ENCODE measurements at regions not wholly inside any gene's neighbourhood (a gene's known extent, or its start where the extent isn't known, plus 50 kb on each side); places are given as distances from the start of the nearest gene placed in this dataset.
"Not testable (repeated sequence)": the region's sequence is repeated elsewhere in the genome, so short reads cannot be mapped to it uniquely, and the experiment has no call there.

DNA sequence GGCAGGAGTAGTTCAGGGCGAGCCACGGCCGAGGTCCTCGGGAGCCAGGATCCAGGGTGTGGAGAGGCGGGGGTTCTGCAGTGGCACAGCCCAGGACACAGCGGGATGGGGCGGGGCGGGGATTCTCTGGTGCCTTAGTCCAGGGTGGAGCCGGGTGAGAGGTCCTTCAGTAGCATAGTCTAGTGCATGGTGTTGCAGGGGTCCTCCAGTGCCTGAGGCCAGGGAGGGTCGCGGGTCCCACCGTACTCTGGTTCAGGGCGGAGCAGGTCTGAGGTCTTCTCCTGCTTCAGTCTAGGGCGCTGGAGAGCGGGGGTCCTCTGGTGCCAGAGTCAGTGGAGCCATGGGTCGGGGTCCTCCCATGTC, 131.1 kb downstream of the CCDC74A start:
- no peak overlapping the region for H3K4me3 ChIP-seq (ENCODE audit: low read depth in 2 of 2, low read length in 2 of 2)

DNA sequence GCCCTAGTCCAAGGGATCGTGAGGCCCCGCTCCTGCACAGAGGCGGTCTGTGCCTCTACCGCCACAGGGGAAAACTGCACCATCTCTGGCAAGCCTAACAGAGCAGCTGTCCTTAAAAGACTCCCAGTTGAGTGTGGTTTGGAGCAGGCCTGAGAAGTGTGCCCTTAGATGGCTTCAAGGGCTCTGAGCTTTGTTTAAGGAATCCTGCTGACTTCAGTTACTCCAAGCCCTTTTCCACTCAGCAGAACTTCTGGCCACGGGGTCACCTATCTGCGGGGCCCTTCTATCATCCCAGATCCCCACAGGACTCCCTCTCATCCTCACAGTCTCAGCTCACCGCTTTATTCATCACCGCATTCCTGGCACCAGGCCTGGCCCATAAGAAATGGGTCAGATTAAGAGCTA, 131.5 kb downstream of the CCDC74A start:
- no peak overlapping the region for H3K4me3 ChIP-seq (ENCODE audit: low read depth in 2 of 2, low read length in 2 of 2)
- DNase-seq (ENCODE audit: low read depth, low spot score) (no peak), ATAC-seq (no peak)
- H3K9me3 ChIP-seq (ENCODE audit: control insufficient read depth, insufficient read depth, low read depth, low read length): no peaks in the 10 kb centered on the region
- intact Hi-C loops (cut with micrococcal nuclease; ENCODE audit: unreplicated experiment): no loop called here
- H3K36me3 ChIP-seq (ENCODE audit: control insufficient read depth, insufficient read depth, low read length): no peaks in the 10 kb centered on the region
- ChIA-PET POLR2A (no interaction called here), CTCF (no interaction called here)
- no TSS peak for BruUV-seq (replicated peaks)
- peaks cover 2% of the 10 kb centered on the region for H3K27me3 ChIP-seq (ENCODE audit: control insufficient read depth, insufficient read depth, low read length)
- no peak for TF ChIP-seq POLR2AphosphoS5 (IDR thresholded peaks at IDR 0.05; ENCODE audit: low read depth, low read length)
- TF ChIP-seq TCF7L2 (IDR thresholded peaks at IDR 0.05; ENCODE audit: low read depth, low read length): no peak
- TF ChIP-seq, protein P1, sequence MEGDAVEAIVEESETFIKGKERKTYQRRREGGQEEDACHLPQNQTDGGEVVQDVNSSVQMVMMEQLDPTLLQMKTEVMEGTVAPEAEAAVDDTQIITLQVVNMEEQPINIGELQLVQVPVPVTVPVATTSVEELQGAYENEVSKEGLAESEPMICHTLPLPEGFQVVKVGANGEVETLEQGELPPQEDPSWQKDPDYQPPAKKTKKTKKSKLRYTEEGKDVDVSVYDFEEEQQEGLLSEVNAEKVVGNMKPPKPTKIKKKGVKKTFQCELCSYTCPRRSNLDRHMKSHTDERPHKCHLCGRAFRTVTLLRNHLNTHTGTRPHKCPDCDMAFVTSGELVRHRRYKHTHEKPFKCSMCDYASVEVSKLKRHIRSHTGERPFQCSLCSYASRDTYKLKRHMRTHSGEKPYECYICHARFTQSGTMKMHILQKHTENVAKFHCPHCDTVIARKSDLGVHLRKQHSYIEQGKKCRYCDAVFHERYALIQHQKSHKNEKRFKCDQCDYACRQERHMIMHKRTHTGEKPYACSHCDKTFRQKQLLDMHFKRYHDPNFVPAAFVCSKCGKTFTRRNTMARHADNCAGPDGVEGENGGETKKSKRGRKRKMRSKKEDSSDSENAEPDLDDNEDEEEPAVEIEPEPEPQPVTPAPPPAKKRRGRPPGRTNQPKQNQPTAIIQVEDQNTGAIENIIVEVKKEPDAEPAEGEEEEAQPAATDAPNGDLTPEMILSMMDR (IDR thresholded peaks at IDR 0.05): no peak
- no peak for TF ChIP-seq SIN3A (IDR thresholded peaks at IDR 0.05; ENCODE audit: borderline replicate concordance, insufficient read depth, low read depth, low read length)
- TF ChIP-seq, protein P2, sequence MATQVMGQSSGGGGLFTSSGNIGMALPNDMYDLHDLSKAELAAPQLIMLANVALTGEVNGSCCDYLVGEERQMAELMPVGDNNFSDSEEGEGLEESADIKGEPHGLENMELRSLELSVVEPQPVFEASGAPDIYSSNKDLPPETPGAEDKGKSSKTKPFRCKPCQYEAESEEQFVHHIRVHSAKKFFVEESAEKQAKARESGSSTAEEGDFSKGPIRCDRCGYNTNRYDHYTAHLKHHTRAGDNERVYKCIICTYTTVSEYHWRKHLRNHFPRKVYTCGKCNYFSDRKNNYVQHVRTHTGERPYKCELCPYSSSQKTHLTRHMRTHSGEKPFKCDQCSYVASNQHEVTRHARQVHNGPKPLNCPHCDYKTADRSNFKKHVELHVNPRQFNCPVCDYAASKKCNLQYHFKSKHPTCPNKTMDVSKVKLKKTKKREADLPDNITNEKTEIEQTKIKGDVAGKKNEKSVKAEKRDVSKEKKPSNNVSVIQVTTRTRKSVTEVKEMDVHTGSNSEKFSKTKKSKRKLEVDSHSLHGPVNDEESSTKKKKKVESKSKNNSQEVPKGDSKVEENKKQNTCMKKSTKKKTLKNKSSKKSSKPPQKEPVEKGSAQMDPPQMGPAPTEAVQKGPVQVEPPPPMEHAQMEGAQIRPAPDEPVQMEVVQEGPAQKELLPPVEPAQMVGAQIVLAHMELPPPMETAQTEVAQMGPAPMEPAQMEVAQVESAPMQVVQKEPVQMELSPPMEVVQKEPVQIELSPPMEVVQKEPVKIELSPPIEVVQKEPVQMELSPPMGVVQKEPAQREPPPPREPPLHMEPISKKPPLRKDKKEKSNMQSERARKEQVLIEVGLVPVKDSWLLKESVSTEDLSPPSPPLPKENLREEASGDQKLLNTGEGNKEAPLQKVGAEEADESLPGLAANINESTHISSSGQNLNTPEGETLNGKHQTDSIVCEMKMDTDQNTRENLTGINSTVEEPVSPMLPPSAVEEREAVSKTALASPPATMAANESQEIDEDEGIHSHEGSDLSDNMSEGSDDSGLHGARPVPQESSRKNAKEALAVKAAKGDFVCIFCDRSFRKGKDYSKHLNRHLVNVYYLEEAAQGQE (IDR thresholded peaks at IDR 0.05; ENCODE audit: insufficient read depth in 1 of 2, low read depth in 2 of 2, low read length in 1 of 2): no peak
- no peak overlapping the region for H3K27ac ChIP-seq (ENCODE audit: low read length)
- no peaks in the 10 kb centered on the region for H3K4me1 ChIP-seq (ENCODE audit: control insufficient read depth, insufficient read depth, low read length)
- in situ Hi-C loops (cut with HindIII; ENCODE audit: low pct_unique_long_range_greater_than_20kb, low sequenced_read_pairs): no loop called here

More for the DNA sequence above, 131.1 kb downstream of the CCDC74A start:
- BruUV-seq (replicated peaks): no TSS peak
- POLR2A ChIA-PET: no interaction called here
- no peaks in the 10 kb centered on the region for H3K4me1 ChIP-seq (ENCODE audit: control insufficient read depth, insufficient read depth, low read length)
- no peaks in the 10 kb centered on the region for H3K9me3 ChIP-seq (ENCODE audit: control insufficient read depth, insufficient read depth, low read depth, low read length)
- DNase-seq (ENCODE audit: low read depth, low spot score) (no peak), ATAC-seq (no peak)
- TF ChIP-seq, protein P1 (IDR thresholded peaks at IDR 0.05): no peak
- TF ChIP-seq SIN3A (IDR thresholded peaks at IDR 0.05; ENCODE audit: borderline replicate concordance, insufficient read depth, low read depth, low read length) (no peak), POLR2AphosphoS5 (IDR thresholded peaks at IDR 0.05; ENCODE audit: low read depth, low read length) (no peak), TCF7L2 (IDR thresholded peaks at IDR 0.05; ENCODE audit: low read depth, low read length) (no peak)
- TF ChIP-seq, protein P2 (IDR thresholded peaks at IDR 0.05; ENCODE audit: insufficient read depth in 1 of 2, low read depth in 2 of 2, low read length in 1 of 2): no peak
- H3K36me3 ChIP-seq (ENCODE audit: control insufficient read depth, insufficient read depth, low read length): no peaks in the 10 kb centered on the region
- CTCF ChIA-PET: no interaction called here
- in situ Hi-C loops (cut with HindIII; ENCODE audit: low pct_unique_long_range_greater_than_20kb, low sequenced_read_pairs) (no loop called here), intact Hi-C loops (cut with micrococcal nuclease; ENCODE audit: unreplicated experiment) (no loop called here)
- H3K27ac ChIP-seq (ENCODE audit: low read length): no peak overlapping the region
- peaks cover 2% of the 10 kb centered on the region for H3K27me3 ChIP-seq (ENCODE audit: control insufficient read depth, insufficient read depth, low read length)

DNA sequence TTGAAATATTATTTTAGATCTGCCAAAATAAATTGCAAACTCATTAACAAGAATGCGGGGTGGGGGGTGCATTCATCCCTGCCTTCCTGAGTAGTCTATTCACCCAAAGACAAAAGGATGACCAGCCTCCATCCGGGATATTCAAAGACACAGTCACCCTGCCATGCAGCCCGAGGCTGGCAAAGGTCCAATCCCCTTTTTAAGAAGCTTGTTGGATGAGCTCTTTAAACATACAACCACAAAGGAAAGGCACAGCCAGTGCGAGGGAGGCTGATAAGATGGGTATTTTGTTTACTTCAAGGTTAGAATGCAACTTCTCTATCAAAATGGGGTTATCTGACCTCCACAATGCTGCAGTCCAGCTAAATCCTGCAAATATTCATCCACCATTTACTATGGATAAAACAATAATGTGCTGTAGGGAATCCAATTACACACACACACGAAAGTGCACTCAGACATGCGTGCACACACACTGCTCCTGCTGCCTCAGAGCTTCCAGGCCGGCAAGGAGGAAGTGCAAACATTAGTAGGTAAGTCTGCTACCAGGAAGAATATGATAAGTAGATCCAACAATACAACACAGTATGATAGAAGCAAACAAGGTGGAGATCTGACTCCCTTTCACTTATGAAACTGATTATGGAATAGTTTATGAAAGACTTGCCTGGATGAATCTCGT, 133.6 kb downstream of the CCDC74A start:
- BruUV-seq (replicated peaks); H3K27me3 ChIP-seq (ENCODE audit: control insufficient read depth, insufficient read depth, low read length); H3K36me3 ChIP-seq (ENCODE audit: control insufficient read depth, insufficient read depth, low read length); CTCF ChIA-PET; DNase-seq (ENCODE audit: low read depth, low spot score); H3K4me1 ChIP-seq (ENCODE audit: control insufficient read depth, insufficient read depth, low read length); intact Hi-C loops (cut with micrococcal nuclease; ENCODE audit: unreplicated experiment); H3K9me3 ChIP-seq (ENCODE audit: control insufficient read depth, insufficient read depth, low read depth, low read length); POLR2A ChIA-PET; in situ Hi-C loops (cut with HindIII; ENCODE audit: low pct_unique_long_range_greater_than_20kb, low sequenced_read_pairs); ATAC-seq; H3K4me3 ChIP-seq (ENCODE audit: low read depth in 2 of 2, low read length in 2 of 2); H3K27ac ChIP-seq (ENCODE audit: low read length): not testable (repeated sequence)

Measured in Panc1 (cell line).